Left lung (tissue), 4 donors: ENCODE measurements at regions not wholly inside any gene's neighbourhood (a gene's known extent, or its start where the extent isn't known, plus 50 kb on each side); places are given as distances from the start of the nearest gene placed in this dataset.

ENCODE experiments used
- ATAC-seq: fragments of 200-7000 bp; cut with Tn5 transposase; one replicate; pipeline ENCODE4 v1.9.1; 2020; ENCODE audit warnings: moderate library complexity
- DNase-seq, 4 donors: peaks; one replicate each; pipeline ENCODE4 v3.0.0-alpha.2; 2013 to 2020
- H3K27ac ChIP-seq, 2 donors: fragments of 200-600 bp; sonication (generic) in 1 of 2; one replicate each; pipeline versions ENCODE4 v1.5.0 to v1.8.0; 2020 to 2021
- H3K27me3 ChIP-seq, 2 donors: fragments of 200-600 bp; sonication (generic) in 1 of 2; one replicate each; pipeline versions ENCODE4 v1.5.0 to v1.8.0; 2020 to 2021
- H3K36me3 ChIP-seq, 2 donors: fragments of 200-600 bp; sonication (generic) in 1 of 2; one replicate each; pipeline versions ENCODE4 v1.5.0 to v1.8.0; 2020 to 2021
- H3K4me1 ChIP-seq, 2 donors: fragments of 200-600 bp; one replicate each; pipeline ENCODE4 v1.8.0; 2021
- H3K4me3 ChIP-seq, 2 donors: fragments of 200-600 bp; sonication (generic) in 1 of 2; one replicate each; pipeline versions ENCODE4 v1.5.0 to v1.8.0; 2020 to 2021; ENCODE audit warnings: mild to moderate bottlenecking in 1 of 2
- H3K9me3 ChIP-seq, 2 donors: fragments of 200-600 bp; sonication (generic) in 1 of 2; one replicate each; pipeline versions ENCODE4 v1.5.0 to v1.8.0; 2020 to 2021
- intact Hi-C, 2 donors: fragments of 100-400 bp; cut with DNase I; formaldehyde crosslinking; loops; one replicate each; pipeline versions ENCODE4 v1.11.2 to v1.14.2; 2022
- TF ChIP-seq, protein P1 (sequence below), 2 donors: fragments of 200-600 bp; sonication (generic) in 1 of 2; IDR thresholded peaks; one replicate each; pipeline versions ENCODE4 v1.5.0 to v1.8.0; 2021; ENCODE audit warnings: antibody characterized with exemption in 2 of 2
- donor health status: DM: no; HTN: yes; CAD: no.
- donor health status: DM: no; HTN: no; CAD: no.

DNA sequence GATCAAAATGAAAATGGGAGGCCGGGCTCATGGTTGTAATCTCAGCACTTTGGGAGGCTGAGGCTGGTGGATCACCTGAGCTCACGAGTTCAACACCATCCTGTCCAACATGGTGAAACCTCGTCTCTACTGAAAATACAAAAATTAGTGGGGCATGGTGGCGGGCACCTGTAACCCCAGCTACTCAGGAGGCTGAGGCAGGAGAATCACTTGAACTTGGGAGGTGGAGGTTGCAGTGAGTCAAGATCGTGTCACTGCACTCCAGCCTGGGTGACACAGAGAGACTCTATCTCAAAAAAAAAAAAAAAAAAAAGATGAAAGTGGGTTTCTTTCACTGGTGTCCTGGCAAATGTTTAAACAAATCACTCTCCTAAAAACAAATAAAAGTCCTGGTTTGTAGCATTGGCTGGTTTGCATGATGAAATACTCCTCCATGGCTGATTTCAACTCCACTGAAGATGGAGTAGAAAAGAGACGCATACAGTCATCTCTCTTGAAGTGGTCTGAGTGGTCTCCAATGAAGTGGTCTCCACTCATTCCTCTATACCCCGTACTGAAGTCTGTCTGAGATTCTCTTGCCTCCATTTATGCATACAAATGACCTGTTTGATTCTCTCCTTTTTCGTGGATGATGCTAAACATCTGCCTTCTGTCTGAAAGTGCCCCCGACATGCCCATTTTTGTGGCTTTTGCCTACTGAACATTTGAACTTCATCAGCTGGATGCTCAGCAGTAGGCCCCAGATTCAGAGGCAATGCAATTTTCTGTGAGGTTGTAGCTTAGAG is 153.0 kb upstream of the FAM20A start:
- no peaks in the 10 kb centered on the region for H3K27me3 ChIP-seq
- H3K4me1 ChIP-seq: peaks cover 2 to 3% of the 10 kb centered on the region in 2 donors
- H3K4me3 ChIP-seq: no peak overlapping the region
- H3K27ac ChIP-seq: no peak overlapping the region
- no peaks in the 10 kb centered on the region for H3K36me3 ChIP-seq
- TF ChIP-seq, protein P1, sequence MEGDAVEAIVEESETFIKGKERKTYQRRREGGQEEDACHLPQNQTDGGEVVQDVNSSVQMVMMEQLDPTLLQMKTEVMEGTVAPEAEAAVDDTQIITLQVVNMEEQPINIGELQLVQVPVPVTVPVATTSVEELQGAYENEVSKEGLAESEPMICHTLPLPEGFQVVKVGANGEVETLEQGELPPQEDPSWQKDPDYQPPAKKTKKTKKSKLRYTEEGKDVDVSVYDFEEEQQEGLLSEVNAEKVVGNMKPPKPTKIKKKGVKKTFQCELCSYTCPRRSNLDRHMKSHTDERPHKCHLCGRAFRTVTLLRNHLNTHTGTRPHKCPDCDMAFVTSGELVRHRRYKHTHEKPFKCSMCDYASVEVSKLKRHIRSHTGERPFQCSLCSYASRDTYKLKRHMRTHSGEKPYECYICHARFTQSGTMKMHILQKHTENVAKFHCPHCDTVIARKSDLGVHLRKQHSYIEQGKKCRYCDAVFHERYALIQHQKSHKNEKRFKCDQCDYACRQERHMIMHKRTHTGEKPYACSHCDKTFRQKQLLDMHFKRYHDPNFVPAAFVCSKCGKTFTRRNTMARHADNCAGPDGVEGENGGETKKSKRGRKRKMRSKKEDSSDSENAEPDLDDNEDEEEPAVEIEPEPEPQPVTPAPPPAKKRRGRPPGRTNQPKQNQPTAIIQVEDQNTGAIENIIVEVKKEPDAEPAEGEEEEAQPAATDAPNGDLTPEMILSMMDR (IDR thresholded peaks at IDR 0.05): no peak
- intact Hi-C loops: no loop called here
- ATAC-seq (no peak), DNase-seq (no peak)
- no peaks in the 10 kb centered on the region for H3K9me3 ChIP-seq

DNA sequence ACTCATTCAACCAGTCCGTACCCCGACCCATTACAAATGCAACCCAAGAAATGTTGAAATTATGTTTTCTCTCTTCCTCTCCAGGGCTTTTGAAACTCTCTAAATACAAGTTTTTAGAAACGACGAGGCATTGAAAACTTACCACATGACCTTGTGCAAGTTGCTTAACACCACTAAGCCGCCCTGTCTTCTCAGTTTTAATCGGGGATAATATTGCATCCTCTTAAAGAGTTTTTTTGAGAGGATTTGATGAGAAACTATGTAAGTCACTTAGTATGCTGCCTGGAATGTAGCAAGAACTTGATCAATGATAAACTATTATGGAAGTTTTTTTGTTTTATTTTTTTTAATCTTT is 149.0 kb upstream of the FAM20A start:
- Histone ChIP-seq H3K27me3 (no peaks in the 10 kb centered on the region), H3K36me3 (no peaks in the 10 kb centered on the region), H3K27ac (peak overlapping the region in 1 of 2 donors; percentile 57), H3K4me1 (no peaks in the 10 kb centered on the region), H3K9me3 (peaks cover 0 to 3% of the 10 kb centered on the region in 2 donors), H3K4me3 (no peak overlapping the region)
- TF ChIP-seq, protein P1 (IDR thresholded peaks at IDR 0.05): no peak
- peak; percentile 66 for ATAC-seq
- intact Hi-C loops: no loop called here
- DNase-seq: no peak

DNA sequence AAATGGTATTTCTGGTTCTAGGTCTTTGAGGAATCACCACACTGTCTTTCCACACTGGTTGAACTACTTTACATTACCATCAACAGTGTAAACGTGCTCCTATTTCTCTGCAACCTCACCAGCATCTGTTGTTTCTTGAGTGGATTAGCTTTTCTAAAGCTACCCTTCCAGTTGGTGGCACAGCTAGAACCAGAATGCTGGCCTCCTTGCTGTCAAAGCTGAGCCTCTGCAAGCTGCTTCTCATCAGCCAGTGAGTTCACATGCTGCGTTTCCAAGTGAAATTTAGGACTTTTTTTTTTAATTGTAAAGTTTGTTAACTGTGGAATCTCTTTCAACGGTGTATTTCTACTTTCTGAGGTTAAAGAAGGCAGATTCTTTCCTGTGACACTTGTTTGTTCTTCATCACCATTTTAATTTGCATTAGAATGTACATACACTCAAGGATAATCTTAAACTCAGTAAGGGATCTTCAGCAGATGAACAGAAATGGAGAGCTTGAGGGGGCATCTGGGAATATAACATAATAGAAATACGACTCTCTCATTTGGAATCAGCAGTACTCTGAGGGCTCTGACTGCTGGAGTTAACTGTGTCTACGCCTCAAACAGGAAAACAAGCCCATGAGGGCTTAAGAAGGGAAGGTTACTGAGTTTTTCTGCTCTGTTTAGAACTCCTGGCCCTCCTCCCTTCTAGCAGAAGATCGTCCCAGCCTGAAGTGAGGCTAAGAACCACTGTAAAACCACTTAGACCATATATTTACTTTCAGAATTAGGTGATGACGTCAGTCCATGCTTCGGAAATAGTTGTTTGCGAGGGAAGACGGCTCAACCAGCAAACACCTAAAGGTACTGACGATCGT is 148.4 kb upstream of the FAM20A start:
- Histone ChIP-seq H3K4me3 (no peak overlapping the region), H3K36me3 (no peaks in the 10 kb centered on the region), H3K27me3 (no peaks in the 10 kb centered on the region), H3K9me3 (peaks cover 0 to 5% of the 10 kb centered on the region in 2 donors), H3K4me1 (no peaks in the 10 kb centered on the region), H3K27ac (peak overlapping the region in 1 of 2 donors; percentile 57)
- ATAC-seq (peak; percentile 92), DNase-seq (peak in 1 of 4 donors; percentile 51)
- TF ChIP-seq, protein P1 (IDR thresholded peaks at IDR 0.05): no peak
- intact Hi-C loops: no loop called here

DNA sequence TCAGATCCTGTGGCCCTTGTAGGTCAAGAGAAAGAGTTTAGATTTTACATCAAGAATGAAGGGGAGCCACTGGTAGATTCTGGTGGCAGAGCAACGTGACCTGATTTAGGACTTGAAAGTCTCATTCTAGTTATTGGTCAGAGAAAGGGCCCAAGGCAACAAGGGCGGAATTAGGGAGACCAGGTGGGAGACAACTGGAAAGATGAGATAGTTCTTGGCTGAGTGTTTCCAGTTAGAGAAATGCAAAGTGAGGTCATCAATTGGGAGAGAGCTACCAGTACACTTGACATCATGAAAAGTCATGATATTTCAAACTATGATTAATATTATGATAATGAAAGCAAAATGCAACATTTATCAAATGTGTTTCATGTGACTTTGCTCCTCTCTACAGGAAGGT is 147.2 kb upstream of the FAM20A start:
- ATAC-seq (no peak), DNase-seq (no peak)
- Histone ChIP-seq H3K9me3 (peaks cover 0 to 5% of the 10 kb centered on the region in 2 donors), H3K4me3 (no peak overlapping the region), H3K27me3 (no peaks in the 10 kb centered on the region), H3K4me1 (no peaks in the 10 kb centered on the region), H3K36me3 (no peaks in the 10 kb centered on the region), H3K27ac (no peak overlapping the region)
- intact Hi-C loops: no loop called here
- TF ChIP-seq, protein P1 (IDR thresholded peaks at IDR 0.05): no peak
